CD1c-positive myeloid dendritic cell (primary cell): ENCODE measurements at regions not wholly inside any gene's neighbourhood (a gene's known extent, or its start where the extent isn't known, plus 50 kb on each side); places are given as distances from the start of the nearest gene placed in this dataset.
"Not testable (repeated sequence)": the region's sequence is repeated elsewhere in the genome, so short reads cannot be mapped to it uniquely, and the experiment has no call there.

Experiments used
- DNase-seq: peaks from one replicate; pipeline ENCODE4 v3.0.0-alpha.2; 2016; ENCODE audit errors: extremely low spot score

DNA sequence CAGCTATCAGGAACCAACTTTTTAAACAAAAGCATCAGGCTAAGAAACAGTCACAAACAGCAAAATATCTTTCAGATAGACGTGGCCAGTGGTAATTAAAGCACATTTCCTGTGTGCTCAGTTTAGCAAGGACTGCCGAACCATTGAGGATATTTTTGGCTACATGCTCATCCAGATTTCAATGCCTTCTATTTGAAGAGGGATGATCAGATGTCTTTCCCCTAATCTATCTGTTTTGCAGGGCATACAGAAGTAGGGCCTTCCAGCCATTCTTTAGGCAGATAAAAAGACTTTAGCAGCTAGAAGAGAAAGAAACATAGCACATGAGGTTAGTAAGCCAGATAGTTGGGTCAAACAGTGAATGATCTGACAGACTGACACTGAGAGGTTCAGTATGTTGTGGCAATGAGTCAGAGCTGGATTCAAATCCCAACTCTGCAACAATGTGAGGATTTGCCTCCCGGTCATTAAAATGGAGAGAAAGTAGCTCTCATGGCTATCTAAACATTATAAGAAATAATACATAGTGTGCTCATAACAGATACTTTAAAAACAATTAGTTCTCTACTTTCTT, 100.0 kb upstream of the PRKG2 start:
- DNase-seq, result no peak

DNA sequence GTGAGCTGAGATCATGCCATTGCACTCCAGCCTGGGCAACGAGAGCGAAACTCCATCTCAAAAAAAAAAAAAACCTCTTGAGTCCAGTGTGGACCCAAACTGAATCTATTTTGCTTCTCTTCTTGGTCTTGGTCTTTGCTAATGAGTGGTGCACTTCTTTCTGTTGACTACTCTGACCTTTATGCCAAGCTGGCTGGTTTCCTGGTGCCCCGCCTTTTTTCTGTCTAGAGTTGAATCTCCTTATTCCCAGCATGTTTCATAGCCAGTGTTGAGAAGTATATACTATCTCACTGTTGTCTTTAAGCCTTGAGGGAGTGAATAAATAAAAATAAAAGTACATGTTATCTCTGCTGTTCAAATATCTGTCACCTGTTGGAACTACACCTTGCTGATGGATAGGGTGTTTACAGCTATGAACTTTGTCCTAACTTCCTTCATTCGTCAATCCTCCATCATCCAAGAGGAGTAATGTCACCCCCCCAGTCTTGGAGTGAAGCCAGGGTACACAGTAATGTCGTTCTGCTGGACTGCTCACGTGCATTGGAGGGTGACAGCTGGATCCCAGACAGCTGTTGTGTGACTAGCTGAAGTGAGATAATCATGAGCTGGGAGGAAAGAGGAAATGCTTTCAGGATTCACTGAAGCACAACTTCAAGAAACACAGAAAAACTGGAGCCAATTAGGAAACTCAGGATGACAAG, 99.3 kb upstream of the PRKG2 start:
- DNase-seq, result no peak

DNA sequence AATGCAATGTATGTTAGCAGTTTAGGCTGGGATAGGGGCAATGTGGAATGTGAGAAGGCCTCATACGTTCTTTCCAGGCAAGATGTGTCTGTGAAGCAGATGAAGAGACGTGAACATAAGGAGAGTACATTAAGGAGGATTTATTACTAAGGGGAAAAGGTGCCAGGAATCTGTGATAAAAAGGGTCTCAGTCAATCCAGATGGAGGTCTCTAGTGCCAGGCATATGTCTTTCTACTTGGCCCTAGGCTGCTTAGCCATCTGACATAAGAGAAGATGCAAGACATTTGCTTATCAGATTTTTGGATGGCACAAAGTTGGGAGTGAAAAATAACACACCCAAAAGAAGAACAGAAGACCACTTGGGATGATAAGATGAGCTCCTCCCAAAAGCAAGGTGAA, 93.0 kb upstream of the PRKG2 start:
- no peak for DNase-seq

DNA sequence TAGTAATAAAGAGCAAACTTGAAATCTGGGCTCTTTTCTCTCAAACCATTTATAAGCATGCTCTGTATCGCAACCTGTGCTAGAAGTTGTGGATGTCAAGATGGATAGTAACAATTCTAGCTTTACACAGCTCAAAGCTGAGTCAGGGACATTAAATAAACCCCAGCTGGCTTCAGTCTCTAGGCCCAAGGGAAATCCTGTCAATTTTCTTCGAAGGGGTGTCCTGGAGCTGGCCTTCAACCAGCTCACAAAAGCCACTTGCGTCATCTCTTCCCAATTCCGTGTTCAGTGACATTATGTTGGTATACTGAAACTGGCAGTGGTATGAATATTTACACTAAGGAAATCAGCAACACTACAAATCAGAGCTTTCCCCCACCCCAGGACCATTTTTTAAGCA, 89.8 kb upstream of the PRKG2 start:
- DNase-seq, result no peak

DNA sequence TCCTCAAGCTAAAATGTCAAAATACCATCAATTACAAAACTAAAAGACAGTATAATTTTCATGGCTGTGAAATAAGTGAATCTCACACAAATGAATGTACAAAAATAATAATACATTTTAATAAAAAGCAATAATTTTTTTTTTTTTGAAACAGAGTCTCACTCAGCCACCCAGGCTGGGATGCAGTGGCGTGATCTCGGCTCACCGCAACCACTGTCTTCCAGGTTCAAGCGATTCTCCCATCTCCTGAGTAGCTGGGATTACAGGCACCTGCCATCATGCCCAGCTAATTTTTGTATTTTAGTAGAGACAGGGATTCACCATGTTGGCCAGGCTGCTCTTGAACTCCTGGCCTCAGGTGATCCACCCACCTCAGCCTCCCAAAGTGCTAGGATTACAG, 85.3 kb upstream of the PRKG2 start:
- DNase-seq, result not testable (repeated sequence)

DNA sequence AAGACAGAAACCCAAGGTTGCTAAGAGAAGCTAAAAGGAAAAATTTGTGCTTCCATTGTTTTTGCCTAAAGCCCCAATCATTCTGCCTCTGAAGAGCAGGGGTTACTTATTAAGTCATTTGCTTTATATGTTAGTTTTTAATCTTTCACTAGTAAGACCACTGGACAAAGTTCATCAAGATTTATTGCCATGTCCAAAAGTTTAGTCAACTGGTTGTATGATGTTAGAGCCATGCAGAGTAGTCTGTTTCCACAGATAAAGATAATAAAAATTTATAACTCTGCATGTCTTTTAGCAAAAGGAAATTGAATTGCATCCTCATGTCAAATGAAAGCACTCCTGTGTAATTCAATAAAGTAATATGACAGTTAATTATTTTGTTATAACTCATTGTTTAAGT, 75.8 kb upstream of the PRKG2 start:
- no peak for DNase-seq

DNA sequence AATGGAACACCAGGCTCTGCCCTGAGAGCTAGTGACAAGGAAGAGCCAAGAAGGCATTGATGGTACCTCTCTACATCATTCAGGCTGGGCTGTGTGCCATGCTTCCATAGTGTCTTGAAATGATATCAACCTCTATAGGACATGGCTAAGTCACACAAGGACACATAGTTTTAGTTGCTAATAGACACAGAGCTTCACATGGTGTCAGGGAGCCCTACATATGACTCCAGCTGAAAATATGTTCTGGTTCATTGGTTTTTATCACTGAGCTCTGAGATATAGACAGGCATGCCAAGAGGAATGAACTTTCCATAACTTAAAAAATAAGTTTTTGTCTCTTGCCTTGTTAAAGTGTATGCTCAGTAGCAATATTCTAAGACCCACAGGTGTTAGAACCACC, 72.1 kb upstream of the PRKG2 start:
- no peak for DNase-seq

DNA sequence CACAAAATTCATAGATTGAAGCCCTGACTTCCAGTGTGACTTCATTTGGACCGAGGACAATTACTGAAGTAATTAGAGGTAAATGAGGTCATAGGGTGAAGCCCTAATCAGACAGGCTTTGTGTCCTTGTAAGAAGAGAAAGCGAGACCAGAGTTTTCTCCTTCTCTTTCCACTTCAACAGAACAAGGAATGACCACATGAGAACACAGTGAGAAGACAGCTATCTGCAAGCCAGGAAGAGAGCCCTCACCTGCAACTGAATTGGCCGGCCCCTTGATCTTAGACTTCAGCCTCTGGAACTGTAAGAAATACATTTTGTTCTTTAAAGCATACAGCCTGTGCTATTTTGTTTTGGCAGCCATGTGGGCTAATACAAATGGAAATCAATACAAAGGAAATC, 67.1 kb upstream of the PRKG2 start:
- no peak for DNase-seq

DNA sequence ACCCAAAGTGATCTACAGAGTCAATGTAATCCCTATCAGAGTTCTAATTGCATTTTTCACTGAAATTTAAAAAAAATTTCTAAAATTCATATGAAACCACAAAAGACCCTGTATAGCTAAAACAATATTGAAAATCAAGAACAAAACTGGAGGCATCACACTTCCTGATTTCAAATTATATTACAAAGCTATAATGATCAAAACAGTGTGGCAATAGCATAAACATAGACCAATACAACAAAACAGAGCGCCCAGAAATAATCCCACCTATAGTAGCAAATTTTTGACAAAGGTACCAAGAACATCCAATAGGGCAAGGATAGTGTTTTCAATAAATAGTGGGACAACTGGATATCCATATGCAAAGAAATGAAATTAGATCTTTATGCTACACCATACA, 59.4 kb upstream of the PRKG2 start:
- DNase-seq, result no peak

DNA sequence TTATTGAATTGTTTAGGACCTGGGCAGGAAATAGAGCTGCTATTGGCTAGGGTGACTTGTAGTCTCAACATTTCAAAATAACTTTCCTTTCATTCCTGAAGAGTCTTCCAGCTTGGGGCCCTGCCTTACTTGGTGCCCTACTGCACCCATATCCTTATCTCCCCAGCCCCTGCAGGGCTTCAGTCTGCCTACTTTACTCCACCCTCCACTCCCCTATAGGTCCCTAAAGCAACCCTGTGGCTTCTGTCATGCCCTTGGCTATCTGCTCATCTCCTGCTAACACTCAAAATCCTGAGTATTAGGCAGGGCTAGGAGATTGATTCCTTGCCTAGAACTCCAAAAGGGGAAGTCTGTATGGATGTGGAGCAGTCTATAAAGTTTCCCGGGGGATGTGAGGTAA, 57.6 kb upstream of the PRKG2 start:
- no peak for DNase-seq
